GM18505 (cell line): ENCODE measurements at regions not wholly inside any gene's neighbourhood (a gene's known extent, or its start where the extent isn't known, plus 50 kb on each side); places are given as distances from the start of the nearest gene placed in this dataset.

ENCODE experiments used
- ATAC-seq: cut with Tn5 transposase; IDR thresholded peaks from one replicate; pipeline ENCODE4 v1.9.1; 2021; ENCODE audit not compliant: unreplicated experiment
- POLR2A ChIP-seq: IDR thresholded peaks from 4 replicates; pipeline ENCODE4 v1.6.1; 2011; ENCODE audit warnings: borderline replicate concordance; ENCODE audit not compliant: insufficient read depth, insufficient read length; ENCODE audit errors: extremely low read depth

- ATAC-seq = no peak
- no peak for TF ChIP-seq POLR2A
Measured at GRCh38 chr11:109765709-109766311, 327.4 kb upstream of the ZC3H12C start.

- no peak for ATAC-seq
- no peak for TF ChIP-seq POLR2A
Measured at GRCh38 chr11:109769858-109770257, 323.3 kb upstream of the ZC3H12C start.

GRCh38 chr11:109770323-109770722 lies 322.9 kb upstream of the ZC3H12C start:
- no peak for TF ChIP-seq POLR2A
- ATAC-seq = no peak

GRCh38 chr11:109772892-109773291 lies 320.3 kb upstream of the ZC3H12C start:
- no peak for TF ChIP-seq POLR2A
- no peak for ATAC-seq

- no peak for ATAC-seq
- TF ChIP-seq POLR2A = no peak
Measured at GRCh38 chr11:109775686-109776085, 317.5 kb upstream of the ZC3H12C start.

- no peak for TF ChIP-seq POLR2A
Measured at GRCh38 chr11:109783014-109783413, 310.2 kb upstream of the ZC3H12C start.

GRCh38 chr11:109783840-109784239 lies 309.4 kb upstream of the ZC3H12C start:
- ATAC-seq = peak; percentile 88
- no peak for TF ChIP-seq POLR2A

More at GRCh38 chr11:109783014-109783413, 310.2 kb upstream of the ZC3H12C start:
- ATAC-seq = no peak

GRCh38 chr11:109784536-109784935 lies 308.7 kb upstream of the ZC3H12C start:
- ATAC-seq = no peak
- TF ChIP-seq POLR2A = no peak

GRCh38 chr11:109785198-109785597 lies 308.0 kb upstream of the ZC3H12C start:
- no peak for ATAC-seq
- no peak for TF ChIP-seq POLR2A

GRCh38 chr11:109785714-109786113 lies 307.5 kb upstream of the ZC3H12C start:
- ATAC-seq = no peak
- no peak for TF ChIP-seq POLR2A

- ATAC-seq = no peak
- TF ChIP-seq POLR2A = no peak
Measured at GRCh38 chr11:109788948-109789490, 304.2 kb upstream of the ZC3H12C start.

- ATAC-seq = no peak
- no peak for TF ChIP-seq POLR2A
Measured at GRCh38 chr11:109789901-109790300, 303.3 kb upstream of the ZC3H12C start.

GRCh38 chr11:109791337-109791736 lies 301.9 kb upstream of the ZC3H12C start:
- no peak for ATAC-seq
- no peak for TF ChIP-seq POLR2A

- TF ChIP-seq POLR2A = no peak
- no peak for ATAC-seq
Measured at GRCh38 chr11:109794501-109794900, 298.7 kb upstream of the ZC3H12C start.
